HT1080 (cell line): ENCODE measurements at regions not wholly inside any gene's neighbourhood (a gene's known extent, or its start where the extent isn't known, plus 50 kb on each side); places are given as distances from the start of the nearest gene placed in this dataset.

Experiments
- DNase-seq: peaks from one replicate; pipeline ENCODE4 v3.0.0-alpha.2; 2015; ENCODE audit warnings: low read depth

- DNase-seq: no peak
Observed at GRCh38 chr22:27671413-27671935, 130.1 kb downstream of the MN1 start.

- DNase-seq: no peak
Observed at GRCh38 chr22:27672721-27673418, 128.7 kb downstream of the MN1 start.

- no peak for DNase-seq
Observed at GRCh38 chr22:27673839-27674238, 127.7 kb downstream of the MN1 start.

- DNase-seq: no peak
Observed at GRCh38 chr22:27674261-27674923, 127.2 kb downstream of the MN1 start.

GRCh38 chr22:27676545-27677213 lies 124.9 kb downstream of the MN1 start:
- DNase-seq: no peak

GRCh38 chr22:27677905-27678458 lies 123.6 kb downstream of the MN1 start:
- DNase-seq: no peak

- DNase-seq: no peak
Observed at GRCh38 chr22:27679176-27679575, 122.4 kb downstream of the MN1 start.

GRCh38 chr22:27679693-27680488 lies 121.7 kb downstream of the MN1 start:
- no peak for DNase-seq

GRCh38 chr22:27680636-27681035 lies 120.9 kb downstream of the MN1 start:
- DNase-seq: no peak

GRCh38 chr22:27681037-27681436 lies 120.5 kb downstream of the MN1 start:
- DNase-seq: no peak

GRCh38 chr22:27682437-27682836 lies 119.1 kb downstream of the MN1 start:
- no peak for DNase-seq

- DNase-seq: no peak
Observed at GRCh38 chr22:27684901-27685300, 116.7 kb downstream of the MN1 start.

GRCh38 chr22:27685515-27685914 lies 116.0 kb downstream of the MN1 start:
- no peak for DNase-seq

- no peak for DNase-seq
Observed at GRCh38 chr22:27685970-27686369, 115.6 kb downstream of the MN1 start.

GRCh38 chr22:27686534-27686933 lies 115.0 kb downstream of the MN1 start:
- DNase-seq: peak; percentile 21

GRCh38 chr22:27687984-27688545 lies 113.5 kb downstream of the MN1 start:
- DNase-seq: peak; percentile 7

GRCh38 chr22:27689664-27690063 lies 111.9 kb downstream of the MN1 start:
- DNase-seq: no peak

- DNase-seq: no peak
Observed at GRCh38 chr22:27690599-27690998, 111.0 kb downstream of the MN1 start.

- DNase-seq: no peak
Observed at GRCh38 chr22:27692243-27692642, 109.3 kb downstream of the MN1 start.

GRCh38 chr22:27695925-27696324 lies 105.6 kb downstream of the MN1 start:
- no peak for DNase-seq

GRCh38 chr22:27697888-27698287 lies 103.7 kb downstream of the MN1 start:
- no peak for DNase-seq
